Embryonic facial prominence (tissue), 1 donor: ENCODE measurements at regions not wholly inside any gene's neighbourhood (a gene's known extent, or its start where the extent isn't known, plus 50 kb on each side); places are given as distances from the start of the nearest gene placed in this dataset.
"Not testable (repeated sequence)": the region's sequence is repeated elsewhere in the genome, so short reads cannot be mapped to it uniquely, and the experiment has no call there.

Source experiments
- DNase-seq: peaks from one replicate; pipeline ENCODE4 v3.0.0-alpha.2; 2016; ENCODE audit errors: extremely low spot score

- not testable (repeated sequence) for DNase-seq
These were observed 216.7 kb upstream of the FZD8 start for GRCh38 chr10:35858676-35859283.

DNA sequence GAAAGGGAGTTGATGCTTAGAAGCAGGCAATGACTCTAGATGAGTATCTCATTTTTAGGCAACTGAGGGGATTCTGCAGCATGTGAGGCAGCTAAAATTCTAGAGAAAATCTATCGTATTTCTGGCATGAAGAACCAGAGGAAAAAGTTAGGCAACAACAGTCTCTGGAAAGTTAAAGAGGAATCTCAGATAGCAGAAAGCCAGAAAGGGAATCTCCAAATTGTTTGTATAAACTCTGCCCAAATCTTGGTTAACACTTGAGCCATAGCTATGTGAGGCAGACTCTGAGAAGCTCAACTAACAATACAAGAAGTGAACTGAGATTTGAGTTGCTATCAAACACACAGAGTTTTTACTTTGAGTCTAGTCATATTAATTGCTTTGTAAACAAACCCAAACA lies 215.8 kb upstream of the FZD8 start:
- DNase-seq = no peak

- no peak for DNase-seq
These were observed 213.3 kb upstream of the FZD8 start for GRCh38 chr10:35855155-35855947.

- no peak for DNase-seq
These were observed 212.6 kb upstream of the FZD8 start for GRCh38 chr10:35854661-35855060.

DNA sequence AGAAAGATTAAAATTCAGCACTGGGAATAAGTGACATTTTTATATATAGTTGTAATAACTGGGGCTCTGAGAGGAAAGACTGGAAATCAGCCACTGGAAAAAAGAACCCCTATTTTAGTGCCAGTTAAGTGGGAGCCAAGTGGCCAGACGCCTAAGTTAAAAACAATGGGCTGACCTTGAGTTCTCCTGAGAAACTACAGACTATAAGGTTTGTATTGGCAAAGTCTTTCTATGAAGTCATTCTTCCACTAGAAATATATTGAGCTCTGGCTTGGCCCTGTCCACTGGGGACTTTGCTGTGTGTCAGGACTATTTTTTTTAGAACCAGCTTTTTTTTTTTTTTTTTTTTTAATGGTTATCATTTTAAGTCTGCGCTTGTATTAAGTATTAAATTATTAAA lies 210.6 kb upstream of the FZD8 start:
- no peak for DNase-seq

GRCh38 chr10:35848412-35848811 lies 206.3 kb upstream of the FZD8 start:
- no peak for DNase-seq

- no peak for DNase-seq
These were observed 202.6 kb upstream of the FZD8 start for GRCh38 chr10:35844686-35845085.

DNA sequence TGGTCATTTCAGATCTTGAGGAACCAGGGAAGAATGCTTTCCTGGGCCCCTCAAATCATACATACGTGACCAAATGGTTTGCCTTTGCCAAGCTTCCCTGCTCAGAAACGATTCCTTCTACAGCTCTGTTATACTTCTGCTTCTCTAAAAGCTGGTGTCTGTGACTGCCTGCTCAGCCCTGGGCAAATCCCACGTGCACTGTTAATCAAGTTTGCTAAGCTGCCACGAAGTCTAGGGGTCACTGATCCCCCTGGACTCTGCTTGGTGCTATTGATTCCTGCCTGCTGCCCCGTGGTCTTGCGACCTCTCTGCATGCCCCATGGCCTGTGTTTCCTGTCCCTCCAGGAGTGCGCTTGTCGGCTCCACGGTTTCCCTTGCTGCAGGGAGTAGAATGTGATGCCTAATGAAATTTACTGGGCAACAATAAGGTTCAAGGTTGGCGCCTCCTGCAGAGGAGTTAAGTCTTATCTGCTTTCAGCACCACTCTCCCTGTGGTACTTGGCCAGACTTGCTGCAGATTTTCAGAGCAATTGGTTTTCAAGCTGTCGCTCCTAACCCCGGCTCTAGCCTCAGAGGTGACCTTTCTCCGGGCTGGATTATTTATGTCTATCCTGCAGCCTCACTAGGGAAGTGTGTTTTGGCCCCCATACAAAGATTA lies 201.6 kb upstream of the FZD8 start:
- DNase-seq = no peak

DNA sequence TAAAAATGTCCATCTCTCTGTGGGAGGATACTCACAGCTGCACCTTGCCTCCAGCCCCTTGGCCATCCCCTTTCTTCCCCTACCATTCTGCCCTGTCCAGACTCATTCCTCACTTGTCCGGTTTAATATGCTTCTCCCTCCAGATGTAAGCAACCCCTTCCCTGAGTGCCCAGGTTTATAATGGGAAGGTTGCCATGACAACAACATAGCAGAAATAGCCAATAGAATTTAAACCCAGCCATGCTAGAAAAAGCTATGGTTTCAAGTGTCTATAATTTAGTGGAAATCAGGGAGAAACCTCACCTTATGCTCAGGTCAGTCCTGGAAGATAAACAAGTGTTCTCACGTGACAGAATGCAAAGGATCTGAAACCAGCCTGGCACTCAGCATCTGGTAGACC lies 196.0 kb upstream of the FZD8 start:
- no peak for DNase-seq

GRCh38 chr10:35835545-35835944 lies 193.4 kb upstream of the FZD8 start:
- no peak for DNase-seq

DNA sequence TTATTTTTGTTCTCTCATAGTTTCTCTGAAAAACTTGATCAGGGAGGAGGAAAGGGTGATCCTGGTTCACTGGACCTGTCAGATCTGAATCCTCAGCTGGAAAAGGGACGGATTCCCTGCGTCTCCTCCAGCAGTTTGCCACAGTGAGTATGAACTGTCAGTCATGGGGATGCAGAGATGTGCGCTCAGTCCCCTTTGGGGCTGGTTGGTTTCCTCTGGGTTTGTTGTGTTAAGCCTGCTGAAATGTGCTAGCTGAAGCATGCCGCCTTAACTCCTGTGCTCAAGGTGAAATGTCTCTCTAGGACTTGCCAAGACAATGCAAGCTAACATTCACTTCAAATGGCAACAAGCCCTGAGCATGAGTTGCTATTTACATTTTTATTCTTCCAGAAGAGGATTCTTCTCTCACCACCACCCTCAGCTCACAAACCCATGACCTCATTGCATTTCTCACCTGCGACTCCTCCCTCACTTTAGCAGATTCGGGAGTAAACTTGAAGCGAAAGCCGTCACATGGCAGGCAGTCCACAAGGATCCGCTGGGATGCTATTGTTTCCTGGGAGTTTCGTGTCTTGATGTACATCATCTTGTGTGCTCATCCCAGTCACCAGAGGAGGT lies 192.9 kb upstream of the FZD8 start:
- no peak for DNase-seq

- DNase-seq = no peak
These were observed 185.7 kb upstream of the FZD8 start for GRCh38 chr10:35827783-35828182.

- DNase-seq = no peak
These were observed 182.6 kb upstream of the FZD8 start for GRCh38 chr10:35824704-35825103.

GRCh38 chr10:35822316-35822715 lies 180.2 kb upstream of the FZD8 start:
- no peak for DNase-seq

GRCh38 chr10:35821339-35821911 lies 179.3 kb upstream of the FZD8 start:
- DNase-seq = no peak

DNA sequence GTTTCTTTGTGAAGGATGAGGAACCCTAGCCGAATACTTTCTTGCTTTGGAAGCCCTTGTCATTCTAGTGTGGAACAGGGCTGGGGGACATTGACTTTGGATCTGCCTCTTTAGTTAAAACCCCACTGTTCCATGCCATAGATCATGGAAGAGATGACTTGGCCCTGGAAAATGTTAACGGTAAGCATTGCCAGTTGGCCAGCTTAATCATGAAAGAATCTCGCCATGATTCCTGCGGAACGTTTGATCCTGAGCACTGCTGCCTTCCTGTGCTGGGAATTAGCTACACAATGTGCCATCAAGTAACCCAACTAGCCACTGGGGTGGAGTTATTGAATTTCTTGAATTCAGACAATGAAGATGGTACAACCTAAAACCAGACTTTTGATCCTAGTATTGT lies 177.6 kb upstream of the FZD8 start:
- DNase-seq = no peak

DNA sequence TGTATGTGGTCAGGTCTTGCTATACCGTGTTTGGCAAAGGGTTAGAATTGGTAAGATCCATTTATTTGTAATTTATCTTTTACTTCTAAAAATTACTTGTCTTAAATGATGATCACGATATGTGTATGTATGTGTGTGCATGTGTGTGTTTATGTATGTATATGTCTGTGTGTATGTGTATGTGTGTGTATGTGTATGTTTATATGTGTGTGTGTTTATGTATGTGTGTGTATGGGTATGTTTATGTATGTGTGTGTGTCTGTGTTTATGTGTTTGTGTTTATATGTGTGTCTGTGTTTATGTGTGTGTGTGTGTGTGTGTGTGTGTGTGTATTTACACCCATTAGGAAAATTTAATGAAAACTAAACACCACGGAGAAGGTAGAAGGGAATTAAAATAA lies 176.9 kb upstream of the FZD8 start:
- DNase-seq = no peak

GRCh38 chr10:35817109-35817508 lies 175.0 kb upstream of the FZD8 start:
- not testable (repeated sequence) for DNase-seq

- no peak for DNase-seq
These were observed 171.1 kb upstream of the FZD8 start for GRCh38 chr10:35813219-35813618.

- DNase-seq = no peak
These were observed 166.2 kb upstream of the FZD8 start for GRCh38 chr10:35808344-35808743.

GRCh38 chr10:35803046-35803445 lies 160.9 kb upstream of the FZD8 start:
- no peak for DNase-seq

DNA sequence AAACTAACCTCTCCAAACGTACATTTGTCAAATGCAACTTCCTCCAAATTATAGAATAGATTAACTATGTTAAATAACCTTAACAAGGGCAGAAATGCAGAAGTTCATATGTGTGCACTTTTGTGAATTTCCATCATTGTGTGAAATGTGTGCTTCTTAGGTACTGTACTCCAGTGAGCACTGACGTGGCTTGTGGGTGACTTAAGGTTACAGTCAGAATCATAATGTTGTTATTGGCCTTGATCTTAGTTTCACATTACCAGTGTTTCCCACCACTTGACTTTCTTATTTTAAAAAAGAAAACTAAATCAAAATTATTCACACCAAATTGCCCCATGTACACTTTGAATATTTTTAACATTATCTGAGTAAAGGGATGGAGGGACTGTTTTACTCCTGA lies 155.1 kb upstream of the FZD8 start:
- DNase-seq = no peak
